ENCODE measurements at regions not wholly inside any gene's neighbourhood (a gene's known extent, or its start where the extent isn't known, plus 50 kb on each side); places are given as distances from the start of the nearest gene placed in this dataset.

DNA sequence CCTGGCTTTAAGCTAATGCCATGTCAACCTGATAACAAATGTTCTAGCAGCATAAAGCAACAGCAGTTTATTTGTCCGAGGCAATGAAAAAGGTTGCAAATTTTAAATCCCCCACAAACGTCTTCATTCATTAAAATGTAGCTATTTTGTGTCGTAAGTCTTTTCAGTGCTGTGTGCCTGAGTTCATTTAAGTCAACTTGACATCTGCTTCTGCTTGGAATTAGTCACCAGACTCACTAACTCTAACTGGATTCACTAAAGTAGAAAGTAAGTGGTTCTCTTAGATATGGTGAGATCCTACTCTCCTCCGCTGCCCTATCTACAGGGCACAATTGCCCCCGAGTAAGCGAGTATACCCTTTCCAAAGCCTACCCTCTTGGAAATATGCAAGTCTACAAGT, 118.4 kb upstream of the CHRM3 start:
- DNase-seq (ENCODE audit: low spot score): no peak

DNA sequence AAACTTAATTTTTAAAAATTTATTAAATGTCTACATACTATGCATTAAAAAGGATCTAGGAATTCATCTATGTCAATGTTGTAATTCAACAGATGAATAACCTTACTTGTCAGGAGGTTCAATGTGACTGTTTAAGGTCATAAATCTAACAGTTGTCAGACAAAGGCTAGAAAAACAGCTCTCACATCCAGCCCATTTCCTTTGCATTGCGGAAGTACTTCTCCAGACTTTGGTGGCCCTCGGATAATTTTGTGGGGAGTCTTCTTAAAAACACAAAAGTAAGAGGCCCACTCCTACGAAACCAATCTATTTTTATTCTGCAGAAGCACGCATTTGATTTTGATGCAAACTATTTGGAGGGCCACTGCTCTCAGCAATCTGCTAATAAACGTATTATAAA, 122.6 kb upstream of the CHRM3 start:
- no peak for DNase-seq (ENCODE audit: low spot score)

DNA sequence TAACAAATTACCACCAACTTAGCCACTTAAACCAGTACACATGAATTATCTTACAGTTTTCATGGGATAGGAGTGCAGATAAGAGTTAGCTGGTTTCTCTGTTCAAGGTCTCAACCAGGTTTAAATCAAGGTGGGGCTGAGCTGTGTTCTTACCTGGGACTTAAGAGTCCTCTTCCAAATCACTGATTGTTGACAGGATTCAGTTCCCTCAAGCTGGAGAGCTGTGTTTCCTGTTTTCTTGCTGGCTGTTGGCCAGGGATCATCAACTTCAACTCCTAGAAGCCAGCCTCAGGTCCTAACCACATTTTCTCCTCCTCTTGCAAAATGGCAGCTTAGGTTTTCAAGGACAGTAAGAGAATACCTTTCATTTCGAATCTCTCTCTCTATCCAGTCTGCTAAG, 123.8 kb upstream of the CHRM3 start:
- no peak for DNase-seq (ENCODE audit: low spot score)

DNA sequence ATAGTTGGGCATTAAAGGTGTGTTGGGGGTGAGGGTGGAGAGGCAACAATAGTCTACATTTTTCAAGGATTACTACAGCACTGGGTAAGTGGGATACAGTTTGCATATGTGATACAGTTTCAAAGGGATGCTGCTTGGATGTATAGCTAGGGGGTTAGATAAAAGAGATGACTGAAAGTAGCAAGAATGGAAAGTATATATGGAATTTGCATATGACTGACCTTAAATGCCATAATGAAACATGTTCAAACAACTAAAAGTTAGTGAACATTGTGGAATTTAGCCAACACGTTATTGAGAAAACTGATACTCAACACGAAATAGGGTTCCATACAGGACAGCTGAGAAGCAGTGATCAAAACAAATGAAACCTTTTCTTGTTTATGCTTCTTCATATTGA, 124.8 kb upstream of the CHRM3 start:
- DNase-seq (ENCODE audit: low spot score): no peak

DNA sequence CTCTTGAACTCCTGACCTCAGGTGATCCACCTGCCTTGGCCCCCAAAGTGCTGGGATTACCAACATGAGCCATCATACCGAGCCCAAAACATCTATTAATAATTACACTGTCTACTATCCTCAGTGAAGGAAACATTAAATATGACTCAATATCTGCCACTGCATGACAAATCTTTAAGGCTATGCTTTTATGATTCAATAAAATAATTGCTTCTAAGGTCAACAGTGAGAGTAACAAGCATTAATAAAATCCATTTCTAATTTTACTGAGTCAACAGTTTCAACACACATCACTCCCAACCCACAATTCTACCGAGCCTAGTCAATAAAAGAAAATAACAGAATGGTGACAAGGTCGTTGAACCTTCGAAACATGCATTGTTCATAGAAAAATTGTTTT, 125.5 kb upstream of the CHRM3 start:
- DNase-seq (ENCODE audit: low spot score): no peak

DNA sequence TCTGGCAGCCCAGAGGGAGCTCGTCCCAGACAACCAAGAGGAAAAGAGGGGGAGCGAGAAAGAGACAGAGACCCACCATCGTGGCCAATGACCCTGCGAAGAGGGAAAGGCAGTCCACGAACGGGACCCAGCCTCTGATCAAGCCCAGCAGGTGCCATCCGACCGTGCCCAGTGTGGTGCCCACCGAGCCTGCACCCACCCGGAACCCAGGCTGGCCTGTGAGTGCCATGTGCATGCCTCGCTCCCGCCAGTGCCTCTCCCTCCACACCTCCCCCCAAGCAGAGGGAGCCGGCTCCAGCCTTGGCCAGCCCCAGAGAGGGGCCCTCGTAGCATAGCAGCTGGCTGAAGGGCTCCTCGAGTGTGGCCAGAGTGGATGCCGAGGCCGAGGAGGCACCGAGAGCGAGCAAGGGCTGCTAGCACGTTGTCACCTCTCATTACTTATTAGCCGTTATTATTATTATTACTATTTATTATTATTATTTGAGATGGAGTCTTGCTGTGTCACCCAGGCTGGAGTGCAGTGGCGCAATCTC, 130.7 kb upstream of the CHRM3 start:
- DNase-seq (ENCODE audit: low spot score): no peak

DNA sequence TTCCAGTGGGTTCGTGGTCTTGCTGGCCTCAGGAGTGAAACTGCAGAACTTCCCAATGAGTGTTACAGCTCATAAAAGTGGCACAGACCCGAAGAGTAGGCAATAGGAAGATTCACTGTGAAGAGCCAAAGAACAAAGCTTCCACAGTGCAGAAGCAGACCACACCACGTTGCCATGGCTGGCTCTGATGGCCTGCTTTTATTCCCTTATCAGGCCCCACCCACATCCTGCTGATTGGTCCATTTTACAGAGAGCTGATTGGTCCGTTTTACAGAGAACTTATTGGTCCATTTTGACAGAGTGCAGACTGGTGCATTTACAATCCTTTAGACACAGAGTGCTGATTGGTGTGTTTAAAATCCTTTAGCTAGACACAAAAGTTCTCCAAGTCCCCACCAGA, 131.4 kb upstream of the CHRM3 start:
- DNase-seq (ENCODE audit: low spot score): no peak

DNA sequence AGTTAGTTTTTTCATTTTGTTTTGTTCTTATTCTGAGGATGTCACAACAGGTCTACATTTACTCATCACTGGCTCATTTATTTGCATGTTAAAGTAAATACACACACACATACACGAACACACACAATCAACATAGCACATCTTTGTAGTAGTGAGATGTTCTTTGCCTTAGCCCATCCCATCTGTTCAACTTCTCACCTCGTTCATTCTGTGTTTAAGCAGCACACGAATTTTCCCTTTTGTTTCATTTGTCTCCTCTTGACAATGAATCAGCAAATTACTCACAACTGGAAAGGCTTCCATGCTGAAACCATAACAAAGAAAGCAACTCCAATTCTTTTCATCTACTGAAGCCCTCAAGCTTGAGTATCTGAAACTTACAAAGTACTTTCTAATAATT, 133.3 kb upstream of the CHRM3 start:
- DNase-seq (ENCODE audit: low spot score): no peak

DNA sequence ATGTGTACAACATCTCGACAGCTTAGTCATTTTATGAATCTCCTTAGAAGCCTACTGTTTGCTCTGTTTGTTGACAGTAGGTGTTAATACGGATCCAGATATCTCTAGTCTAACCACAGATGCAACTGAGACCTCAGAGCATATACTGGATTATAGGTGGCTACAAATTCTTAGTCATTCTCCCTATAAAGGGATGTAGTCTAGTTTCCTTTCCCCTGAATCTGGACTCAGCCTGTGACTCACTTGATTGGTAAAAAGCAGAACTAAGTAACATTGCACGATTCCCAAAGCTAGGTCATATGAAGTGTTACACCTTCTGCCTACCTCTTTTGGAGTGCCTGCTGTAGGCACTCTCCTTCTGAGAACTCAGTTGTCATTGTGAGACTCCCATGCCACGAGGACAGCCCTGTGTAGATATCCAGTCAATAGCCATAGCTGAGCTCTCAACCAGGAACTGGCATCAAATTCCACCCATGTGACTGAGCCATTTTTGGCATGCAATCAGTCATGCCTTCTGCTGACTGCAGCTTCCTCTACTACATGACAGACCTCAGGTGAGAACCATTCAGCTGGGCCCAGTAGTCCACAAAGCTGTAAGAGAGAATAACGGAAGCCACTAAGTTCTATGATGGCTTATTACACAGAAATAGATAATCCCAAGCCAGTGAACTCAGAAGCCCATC, 135.9 kb upstream of the CHRM3 start:
- peak; percentile 24 for DNase-seq (ENCODE audit: low spot score)

DNA sequence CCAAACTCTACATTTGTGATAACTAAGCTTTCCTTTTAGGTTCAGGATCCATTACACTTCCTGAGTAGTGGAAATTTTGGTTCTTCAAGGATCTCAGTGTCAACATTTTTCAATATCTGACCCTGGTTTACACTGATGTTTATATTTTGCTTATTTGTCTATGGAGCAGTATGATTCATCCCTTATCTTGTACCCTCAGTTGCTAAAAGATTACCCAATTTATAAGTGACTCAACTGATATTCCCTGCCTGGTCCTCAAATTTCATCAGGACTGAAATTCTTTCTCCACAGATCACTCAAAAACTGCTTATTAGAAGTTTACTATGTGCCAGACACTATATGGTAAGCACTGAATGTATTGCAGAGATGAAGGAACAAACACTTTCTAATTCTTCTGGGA, 139.1 kb upstream of the CHRM3 start:
- DNase-seq (ENCODE audit: low spot score): no peak

DNA sequence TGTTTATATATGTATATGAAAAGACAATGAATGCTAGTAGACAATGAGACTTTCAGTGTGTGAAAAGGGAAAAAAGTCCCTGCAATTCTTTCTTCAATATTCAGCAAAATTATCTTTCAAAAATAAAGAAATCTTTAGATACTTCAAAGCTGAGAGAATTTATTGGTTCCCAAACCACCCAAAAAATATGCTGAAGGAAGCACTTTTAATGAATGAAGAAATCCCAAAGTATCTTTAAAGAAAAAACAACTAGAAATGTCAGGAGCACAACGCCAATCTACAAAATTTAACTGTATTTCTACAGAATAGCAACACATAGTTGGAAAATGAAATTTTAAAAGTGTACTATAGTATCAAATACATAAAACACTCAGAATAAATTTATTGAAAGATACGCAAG, 142.3 kb upstream of the CHRM3 start:
- no peak for DNase-seq (ENCODE audit: low spot score)

DNA sequence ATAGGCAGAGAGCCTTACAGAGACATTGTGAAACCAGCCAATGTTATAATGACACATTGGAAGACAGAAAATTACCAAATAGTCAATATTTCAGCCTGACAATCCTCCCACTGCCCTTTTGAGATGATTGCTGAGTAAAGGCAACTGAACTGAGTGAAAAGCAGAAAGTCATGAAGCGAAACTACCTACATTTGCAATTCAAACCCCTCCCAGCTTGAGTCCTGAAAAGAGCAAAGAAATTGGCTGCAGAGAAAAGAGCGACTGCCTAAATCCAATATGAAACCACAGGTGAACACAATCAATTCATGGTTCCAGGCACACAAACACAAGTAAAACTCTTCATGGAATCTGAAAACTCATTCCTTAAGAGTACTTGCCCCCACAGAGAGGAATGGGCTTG, 143.4 kb upstream of the CHRM3 start:
- no peak for DNase-seq (ENCODE audit: low spot score)

DNA sequence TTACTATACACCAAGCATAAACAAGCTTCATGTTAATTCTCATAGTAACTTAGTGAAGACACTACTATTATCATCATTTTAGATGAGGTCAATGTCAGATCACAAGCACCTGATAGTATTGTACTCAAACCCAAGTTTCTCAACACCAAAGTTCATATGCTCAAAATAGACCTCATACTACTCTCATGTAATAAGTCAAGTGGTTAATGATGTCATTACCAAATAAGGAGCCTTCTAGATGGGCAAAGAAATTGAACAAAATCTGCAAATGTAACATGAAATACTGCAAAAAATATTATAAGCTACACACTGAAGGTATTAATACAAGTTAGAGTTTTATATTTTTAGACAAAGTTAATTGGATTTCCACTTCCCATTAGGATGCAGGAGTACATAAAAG, 144.0 kb upstream of the CHRM3 start:
- no peak for DNase-seq (ENCODE audit: low spot score)

DNA sequence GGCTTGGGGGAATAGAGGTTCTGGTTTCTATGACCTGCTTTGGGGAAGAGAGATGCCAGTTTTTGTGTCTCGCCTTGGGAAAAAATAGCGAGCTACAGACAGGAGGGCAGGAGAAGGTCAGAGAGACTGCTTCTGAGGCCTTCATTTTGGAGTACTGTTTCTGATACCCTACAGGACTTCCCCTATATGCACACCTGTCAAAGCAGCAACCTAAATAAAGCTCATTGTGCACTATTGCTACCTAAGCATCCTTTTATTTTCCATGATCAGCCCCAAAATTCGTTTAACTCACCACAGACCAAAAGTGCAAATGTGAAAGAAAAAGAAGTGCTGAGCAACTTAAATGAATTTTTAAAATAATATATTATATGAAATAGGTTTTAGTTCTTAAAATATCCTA, 145.6 kb upstream of the CHRM3 start:
- no peak for DNase-seq (ENCODE audit: low spot score)

DNA sequence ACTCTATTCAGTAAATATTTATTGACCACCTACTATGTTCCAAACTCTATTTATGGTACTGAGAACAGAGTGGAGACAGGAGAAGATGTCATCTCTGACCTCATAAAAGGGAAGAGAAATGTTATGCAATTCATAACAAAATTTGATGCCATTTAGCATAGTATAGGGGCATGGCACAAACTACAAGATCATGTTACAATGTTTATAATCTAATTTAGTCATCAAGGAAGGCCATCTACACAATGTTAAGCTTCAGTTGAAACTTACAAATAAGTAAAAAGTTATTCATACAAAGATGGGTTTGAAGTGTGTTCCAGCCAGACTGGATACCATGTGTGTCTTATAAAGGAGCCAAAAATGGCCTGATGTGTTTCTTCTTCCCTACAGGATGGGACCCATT, 146.8 kb upstream of the CHRM3 start:
- DNase-seq (ENCODE audit: low spot score): no peak

DNA sequence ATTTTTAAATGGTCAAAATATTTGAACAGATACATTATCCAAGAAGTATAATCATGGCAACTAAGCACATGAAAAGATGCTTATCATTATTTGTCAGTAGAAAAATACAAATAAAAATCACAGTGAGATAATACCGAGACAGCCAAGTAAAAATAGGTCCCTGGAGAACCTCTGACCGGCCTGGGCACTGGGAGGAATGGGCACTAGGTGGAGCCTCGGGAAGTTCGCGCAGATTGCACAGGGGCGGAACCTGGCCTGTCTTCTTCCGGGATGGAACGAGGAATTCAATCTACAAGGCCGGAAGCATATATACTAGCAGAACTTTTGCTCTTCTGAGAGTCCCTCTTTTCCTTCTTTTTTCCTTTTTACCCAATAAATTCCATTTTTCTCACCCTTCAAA, 148.5 kb upstream of the CHRM3 start:
- no peak for DNase-seq (ENCODE audit: low spot score)

DNA sequence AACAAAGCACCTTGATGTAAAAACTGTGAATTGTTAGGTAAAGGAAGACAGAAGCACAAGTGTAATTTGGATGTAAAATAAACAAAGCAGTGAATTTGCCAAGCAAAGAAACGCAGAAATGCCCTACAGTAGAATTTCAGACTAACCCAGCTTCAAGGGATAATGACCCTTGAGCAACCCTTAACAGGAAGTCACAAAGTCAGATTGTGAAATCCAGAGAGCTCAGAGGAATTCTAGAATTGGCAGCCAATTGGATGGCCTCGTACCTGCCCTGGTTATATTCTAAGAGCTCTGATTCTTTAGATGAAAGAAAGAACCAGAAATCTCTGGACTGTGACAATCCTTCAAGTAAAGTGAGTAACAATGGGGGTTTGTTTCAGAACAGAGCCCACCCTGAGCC, 152.7 kb upstream of the CHRM3 start:
- no peak for DNase-seq (ENCODE audit: low spot score)

DNA sequence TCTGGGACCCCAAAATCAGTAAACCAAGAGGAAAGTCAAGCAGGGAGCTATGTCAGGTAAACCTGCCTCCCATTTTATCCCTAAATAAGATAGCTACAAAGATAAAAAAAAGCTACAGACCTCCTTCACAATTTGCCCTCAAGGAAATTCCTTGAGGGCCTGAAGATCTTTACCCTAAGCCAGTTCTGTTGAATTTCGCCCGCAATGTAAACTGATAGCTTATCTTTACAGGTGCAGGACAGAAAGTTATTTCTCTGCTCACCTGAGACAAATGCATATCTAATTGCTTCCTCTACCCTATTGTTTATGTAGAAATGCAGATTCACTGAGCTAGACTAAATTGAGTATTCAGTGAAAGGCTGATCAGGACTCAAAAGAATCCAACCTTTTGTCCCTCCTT, 153.4 kb upstream of the CHRM3 start:
- DNase-seq (ENCODE audit: low spot score): no peak

DNA sequence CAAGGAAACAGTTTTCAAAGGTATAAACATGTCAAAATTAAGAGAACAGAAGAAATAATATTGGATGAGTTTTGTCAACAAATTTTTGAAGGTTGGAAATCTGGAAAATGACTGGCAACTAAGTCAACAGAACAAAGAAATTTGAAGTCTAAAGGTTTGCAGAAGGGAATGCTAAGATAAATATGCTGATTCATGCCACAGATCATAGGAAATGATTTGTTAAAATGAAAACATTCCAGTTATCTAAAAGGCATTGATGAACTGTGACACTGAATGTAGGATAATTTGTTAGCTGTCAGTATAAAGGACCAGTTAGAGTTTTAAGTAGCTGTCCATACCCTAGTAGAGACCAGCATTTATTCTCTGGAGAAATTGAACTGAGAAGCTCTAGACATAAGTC, 157.9 kb upstream of the CHRM3 start:
- no peak for DNase-seq (ENCODE audit: low spot score)

DNA sequence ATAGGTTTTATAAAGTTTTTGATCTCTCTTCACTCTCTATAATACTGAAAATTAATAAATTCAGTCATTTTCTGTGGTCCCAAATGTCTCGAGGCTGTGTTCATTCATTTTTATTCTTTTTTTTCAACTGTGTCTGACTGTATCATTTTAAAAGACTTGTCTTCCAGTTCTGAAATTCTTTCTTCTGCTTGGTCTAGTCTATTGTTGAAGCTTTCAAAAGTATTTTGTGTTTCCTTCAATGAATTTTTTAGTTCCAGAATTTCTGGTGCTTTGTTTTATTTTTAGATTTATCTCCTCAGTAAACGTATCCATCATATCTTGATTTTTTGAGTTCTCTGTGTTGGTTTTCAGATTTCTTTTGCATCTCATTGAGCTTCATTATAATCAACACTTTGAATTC, 161.0 kb upstream of the CHRM3 start:
- DNase-seq (ENCODE audit: low spot score): no peak

DNA sequence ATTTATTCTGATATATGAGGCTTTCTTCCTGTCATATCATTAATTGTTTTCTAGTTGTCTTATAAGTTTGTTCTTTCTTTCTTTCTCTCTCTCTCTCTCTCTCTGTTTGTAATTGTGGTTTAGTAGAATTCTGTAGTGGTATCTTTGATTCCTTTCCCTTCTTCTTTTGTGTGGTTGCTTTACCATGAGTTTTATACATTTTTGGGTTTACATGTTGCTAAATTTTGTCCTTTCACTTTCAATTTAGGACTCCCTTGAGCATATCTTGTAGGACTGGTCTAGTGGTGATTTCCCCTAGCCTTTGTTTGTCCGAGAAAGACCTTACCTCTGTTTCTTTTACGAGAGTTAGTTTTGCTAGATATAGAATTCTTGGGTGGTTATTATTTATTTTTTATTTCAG, 162.3 kb upstream of the CHRM3 start:
- no peak for DNase-seq (ENCODE audit: low spot score)

DNA sequence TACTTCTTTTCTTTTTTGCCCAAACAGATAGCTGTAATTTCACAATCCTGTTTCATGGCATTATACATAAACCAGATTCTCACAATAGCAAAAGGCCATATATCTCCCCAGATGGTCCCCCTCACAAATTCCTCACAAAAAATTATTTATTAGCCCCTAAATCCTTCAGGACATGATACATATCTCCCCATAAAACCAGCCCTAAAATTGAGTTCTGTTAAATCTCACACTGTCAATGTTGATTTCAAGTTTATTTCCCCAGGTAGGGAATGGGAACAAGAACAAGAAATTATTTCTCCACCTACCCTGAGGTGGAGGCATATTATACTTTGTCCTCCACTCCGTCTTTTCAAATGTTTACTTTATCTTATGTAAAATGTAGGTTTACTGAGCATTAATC, 163.4 kb upstream of the CHRM3 start:
- DNase-seq (ENCODE audit: low spot score): no peak

DNA sequence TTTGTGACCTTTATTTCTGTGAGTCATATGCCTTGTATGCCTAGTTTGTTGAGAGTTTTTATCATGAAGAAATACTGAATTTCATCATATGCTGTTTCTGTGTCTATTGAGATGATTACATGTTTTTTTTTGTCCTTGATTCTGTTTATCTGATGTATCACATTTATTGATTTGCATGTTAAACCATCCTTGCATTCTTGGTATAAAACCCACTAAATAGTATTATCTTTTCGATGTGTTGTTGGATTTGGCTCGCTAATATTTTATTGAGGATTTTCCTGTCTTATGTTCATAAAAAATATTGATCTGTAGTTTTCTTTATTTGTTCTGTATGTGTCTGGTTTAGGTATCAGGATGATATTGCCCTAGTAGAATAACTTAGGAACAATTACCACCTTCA, 164.7 kb upstream of the CHRM3 start:
- DNase-seq (ENCODE audit: low spot score): no peak

DNA sequence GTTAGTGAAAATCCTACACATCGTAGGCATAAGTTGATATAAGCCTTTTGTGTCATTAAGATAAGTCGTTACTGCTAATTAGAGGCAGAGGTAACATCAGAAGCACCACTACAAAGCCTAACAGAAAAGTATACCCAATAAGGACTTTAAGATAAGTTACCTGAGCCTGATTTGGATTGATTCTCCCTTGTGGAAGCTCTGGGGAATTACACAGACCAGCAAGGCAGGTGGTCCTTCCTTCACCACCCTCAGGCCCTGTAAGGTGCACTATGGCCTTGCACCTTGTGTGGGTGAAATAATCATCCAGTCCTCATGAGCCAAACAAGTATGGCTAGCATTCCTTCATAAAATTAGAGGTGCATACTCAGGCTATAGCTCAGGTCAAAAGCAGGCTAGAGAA, 166.7 kb upstream of the CHRM3 start:
- DNase-seq (ENCODE audit: low spot score): no peak

All from mucosa of gallbladder (tissue), 1 donor.